HG03442 (cell line): ENCODE measurements at regions not wholly inside any gene's neighbourhood (a gene's known extent, or its start where the extent isn't known, plus 50 kb on each side); places are given as distances from the start of the nearest gene placed in this dataset.

Experiments used
- ATAC-seq: cut with Tn5 transposase; IDR thresholded peaks from one replicate; pipeline ENCODE4 v1.9.1; 2021; ENCODE audit warnings: mild to moderate bottlenecking, moderate library complexity; ENCODE audit not compliant: unreplicated experiment

DNA sequence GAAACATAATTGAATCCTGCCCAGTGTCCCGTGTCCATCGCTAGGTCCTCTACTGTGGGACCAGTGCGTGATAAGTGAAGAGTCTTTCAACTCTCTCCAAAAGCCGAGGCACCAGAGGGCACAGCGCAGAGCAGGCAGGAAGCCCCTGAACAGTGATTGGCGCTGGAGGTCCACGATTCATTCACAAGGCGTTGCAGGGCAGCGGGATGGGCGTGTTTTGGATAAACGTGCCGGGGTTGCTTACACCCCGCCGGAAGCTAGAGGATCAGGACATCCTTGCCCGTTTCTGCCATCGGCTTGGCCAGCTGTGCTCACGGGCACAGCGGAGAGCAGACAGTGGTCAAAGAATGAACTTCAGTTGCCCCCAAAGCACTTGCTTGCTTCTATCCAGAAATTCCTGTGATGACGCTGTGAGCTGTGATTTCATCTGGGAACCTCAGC lies 86.0 kb upstream of the PFKP start:
- no peak for ATAC-seq

DNA sequence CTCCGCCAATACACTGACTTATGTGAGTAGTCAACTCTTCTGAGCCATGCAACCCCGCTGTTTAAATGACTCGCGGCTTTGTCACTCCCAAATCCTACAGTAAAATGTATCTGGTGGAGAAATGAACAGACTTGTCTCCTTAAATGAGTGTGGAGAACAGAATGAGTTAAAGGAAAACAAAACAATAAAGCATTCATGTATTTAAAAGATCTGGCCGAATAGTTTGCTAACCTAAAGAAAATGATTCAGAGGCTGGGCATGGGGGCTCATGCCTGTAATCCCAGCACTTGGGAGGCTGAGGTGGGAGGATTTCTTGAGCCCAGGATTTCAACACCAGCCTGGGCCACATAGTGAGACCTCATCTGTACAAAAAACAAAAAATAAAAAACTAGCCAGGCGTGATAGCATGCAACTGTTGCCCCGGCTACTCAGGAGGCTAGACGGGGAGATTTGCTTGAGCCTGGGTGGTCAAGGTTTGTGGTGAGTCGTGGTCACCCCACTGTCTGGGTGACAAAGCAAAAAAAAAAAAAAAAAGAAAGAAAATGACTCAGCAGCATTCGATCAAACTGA lies 86.5 kb upstream of the PFKP start:
- ATAC-seq: peak; percentile 44

DNA sequence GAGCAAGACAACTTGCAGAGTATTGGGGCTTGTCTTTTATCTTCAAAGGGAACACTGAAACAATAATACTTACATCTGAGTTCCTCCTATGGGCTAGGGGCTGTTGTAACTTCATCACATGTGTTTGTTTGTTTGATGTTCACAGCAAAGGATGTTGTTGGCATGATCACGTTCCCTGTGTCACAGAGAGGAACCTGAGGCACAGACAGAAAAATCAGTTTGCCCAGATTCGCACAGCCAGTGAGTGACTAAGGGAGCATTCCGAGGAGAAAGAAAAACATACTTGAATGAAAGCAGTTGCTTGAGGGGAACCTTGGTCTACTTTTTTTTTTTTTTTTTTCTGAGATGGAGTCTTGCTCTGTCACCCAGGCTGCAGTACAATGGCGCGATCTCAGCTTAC lies 87.2 kb upstream of the PFKP start:
- ATAC-seq: no peak

DNA sequence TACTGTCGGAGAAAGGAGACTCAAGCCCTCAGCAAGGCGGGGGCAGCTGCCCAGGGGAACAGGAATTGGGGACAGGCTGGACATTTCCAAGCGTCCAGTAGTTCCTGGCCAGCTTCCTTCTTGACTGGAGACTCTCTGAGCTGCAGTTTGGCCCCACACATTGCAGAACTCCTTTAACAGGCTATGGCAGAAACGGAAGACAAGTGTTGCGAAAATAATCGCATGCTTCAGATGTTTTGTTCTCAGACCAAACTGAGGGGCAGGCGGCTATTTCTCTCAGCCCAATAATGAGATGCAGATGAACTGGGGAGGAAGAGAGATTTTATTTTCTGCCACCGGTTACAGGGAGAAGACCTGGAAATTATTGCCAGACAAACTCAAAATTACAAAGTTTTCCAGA lies 88.0 kb upstream of the PFKP start:
- no peak for ATAC-seq

DNA sequence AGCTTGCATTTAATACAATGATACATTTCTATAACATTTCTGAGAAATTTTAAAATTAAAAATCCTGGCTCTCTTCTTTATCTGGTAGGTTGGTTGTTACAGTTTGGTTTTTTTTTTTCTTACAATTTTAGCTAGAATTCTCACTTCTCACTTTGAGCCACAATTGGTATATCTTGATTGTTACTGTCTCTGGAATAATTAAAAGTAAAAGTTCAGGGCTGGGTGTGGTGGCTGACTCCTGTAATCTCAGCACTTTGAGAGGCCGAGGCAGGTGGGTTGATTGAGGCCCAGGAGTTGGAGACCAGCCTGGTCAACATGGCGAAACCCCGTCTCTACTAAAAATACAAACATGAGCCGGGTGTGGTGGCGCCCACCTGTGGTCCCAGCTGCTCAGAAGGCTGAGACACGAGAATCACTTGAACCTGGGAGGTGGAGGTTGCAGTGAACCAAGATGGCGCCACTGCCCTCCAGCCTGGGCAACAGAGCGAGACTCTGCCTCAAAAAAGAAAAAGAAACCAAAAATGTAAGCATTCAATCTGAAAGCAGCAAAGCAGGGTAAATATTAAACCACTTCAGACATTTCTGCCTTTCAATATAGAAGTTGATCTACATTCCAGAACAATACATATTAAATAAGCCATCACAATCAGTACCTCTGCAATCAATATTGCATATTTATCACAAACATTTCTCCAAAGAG lies 88.6 kb upstream of the PFKP start:
- ATAC-seq: no peak

DNA sequence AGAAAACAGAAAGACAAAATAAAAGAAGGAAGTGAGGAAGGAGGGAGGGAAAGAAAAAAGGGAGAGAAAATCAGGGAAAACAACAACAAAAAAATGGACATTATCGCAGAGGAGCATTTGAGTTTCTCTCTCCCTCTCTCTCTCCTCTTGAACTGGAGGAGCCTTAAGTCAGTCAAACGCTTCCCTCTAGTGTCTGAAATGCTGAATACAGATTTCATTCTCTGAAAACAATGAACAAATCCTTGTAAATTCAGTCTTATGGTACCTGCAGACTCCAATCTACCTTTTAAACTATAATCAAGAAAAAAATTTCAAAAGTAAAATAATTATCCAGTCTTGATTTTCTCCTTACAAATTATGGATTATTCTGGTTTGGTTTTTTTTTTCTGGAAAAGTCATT lies 89.2 kb upstream of the PFKP start:
- peak; percentile 72 for ATAC-seq

DNA sequence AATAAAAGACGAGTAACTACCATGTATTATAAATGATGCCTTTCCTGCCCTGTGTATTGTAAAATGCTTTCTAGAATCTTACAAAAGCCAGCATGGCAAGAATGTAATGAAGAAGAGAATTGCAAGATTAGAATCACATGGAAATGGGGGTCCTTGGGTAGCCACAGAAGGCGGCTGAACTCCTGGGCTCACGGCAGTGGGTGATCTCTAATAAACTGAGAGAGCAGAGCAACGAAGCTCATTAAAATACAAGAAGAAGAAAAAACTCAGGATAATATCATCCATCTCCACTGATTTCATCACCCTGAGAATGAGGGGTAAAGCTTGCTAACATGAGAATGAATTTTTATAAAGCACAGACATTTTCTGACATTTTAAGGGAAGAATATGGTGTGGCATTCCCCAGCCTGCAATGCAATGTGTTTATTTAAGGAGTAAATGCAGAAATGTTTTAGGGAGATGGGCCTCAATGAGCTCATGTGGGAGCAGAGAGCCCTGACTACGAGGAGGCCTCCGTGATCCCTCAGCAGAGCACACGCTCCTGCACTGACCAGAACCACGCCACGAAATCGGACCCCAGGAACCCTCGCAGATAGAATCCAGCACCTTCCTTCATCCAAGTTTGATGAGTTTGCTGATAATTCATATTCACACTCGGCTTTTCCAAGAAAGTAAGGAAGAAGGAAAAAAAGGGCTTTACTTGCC lies 92.7 kb upstream of the PFKP start:
- no peak for ATAC-seq

DNA sequence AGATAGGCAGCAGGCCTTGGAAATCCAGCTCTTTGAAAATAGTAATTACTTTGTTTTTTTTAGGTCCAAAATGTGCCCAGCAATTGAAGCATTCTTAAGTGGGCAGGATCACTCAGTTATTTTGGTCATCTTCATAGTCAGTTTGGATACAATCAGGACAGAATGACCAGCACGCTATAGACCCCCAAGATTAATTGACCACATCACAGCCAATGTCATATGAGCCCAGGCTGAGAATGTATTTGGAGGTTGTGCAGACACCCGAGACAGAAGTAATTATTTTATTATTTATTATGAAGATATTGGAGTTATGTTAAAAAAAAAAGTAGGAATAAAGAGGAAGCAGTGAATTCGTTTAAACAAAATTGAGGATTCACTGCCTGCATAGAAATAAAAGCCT lies 93.3 kb upstream of the PFKP start:
- no peak for ATAC-seq

DNA sequence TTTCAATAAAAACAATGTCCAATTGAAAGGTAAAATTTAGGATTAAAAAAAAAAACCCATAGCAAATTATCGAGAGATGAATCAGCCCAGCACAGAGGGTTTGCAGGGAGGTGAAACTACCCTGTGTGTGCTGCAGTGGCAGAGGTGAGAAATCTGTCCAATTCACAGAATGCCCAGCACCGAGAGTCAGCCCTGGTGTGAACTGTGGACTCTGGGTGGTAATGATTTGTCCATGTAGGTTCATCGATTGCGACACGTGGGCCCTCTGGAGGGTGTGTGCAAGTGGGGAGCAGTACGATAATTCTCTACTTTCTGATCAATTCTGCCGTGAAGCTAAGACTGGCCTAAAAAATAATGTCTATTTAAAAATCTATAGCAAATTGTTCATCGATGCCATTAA lies 94.5 kb upstream of the PFKP start:
- no peak for ATAC-seq

DNA sequence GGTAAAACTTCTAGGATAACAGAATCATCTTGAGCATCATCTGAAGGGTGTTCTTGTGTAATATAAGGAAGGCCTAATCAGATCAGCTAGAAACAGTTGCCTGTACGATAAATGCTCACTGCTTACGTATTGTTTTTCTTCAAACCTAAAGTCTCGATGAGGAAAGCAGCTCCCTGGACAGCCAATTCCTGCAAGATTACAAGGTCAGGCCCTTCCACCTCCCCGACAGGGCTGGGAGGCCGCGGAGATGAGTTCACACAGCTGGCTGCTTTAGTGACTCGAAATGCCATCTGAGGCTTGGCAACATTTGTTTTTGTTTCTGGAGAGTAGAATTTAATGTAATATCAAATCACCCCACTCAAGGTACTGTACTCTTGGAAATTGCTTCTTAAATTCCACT lies 95.1 kb upstream of the PFKP start:
- ATAC-seq: no peak

DNA sequence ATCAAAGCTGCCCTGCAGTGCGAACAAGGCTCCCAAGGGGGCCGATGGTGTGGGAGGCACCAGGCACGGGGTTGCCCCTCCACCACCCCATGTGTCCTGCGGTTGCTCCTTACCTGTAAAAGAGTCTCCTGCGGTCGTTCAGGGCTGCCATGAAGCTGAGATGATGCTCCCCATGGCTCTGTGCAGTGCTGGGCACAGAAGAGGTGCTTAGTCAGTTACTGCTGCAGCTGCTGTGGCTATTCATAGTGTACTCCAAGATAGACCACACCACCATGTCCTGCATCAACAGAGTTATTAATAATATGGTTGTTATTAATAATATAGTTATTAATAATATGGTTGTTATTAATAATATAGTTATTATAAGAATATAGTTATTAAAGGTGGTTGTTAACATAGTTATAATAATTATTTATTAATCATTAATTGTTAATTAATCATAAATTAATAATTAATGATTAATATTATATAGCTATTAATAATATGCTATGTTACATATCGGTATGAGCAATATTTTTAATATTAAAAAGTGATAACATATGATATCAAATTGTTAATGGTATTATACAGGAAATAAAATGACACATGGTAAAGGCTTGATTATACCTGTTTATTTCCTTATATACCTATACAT lies 97.0 kb upstream of the PFKP start:
- ATAC-seq: no peak

DNA sequence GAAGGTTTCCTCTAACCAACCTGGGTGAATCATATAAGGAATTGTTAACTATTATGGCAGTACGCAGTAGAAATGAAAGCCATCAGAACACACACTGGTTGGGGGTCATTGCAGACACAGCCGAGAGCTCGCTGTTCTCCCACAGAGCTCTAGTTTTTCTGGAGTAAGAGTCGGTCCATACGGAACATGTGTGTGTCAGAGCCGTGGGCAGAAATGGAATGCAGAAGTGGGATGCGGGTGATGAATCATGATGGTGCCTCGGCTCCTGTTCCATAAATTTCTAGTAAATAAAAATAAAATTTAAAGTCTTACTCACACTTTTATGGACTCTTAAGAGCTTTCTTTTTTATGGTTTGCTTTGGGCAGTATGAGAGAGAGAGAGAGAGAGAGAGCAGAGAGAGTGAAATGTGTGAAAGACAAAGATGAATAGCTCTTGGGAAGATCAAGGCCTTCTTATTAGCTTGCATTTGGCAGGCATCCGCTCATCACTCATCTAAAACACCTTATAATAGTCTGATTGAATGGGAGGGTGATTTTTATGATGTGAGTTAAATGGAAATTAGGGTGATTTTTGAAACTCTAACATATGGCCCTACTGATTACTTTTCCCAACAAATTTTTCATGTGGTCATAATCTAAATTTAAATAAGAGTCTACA lies 98.8 kb upstream of the PFKP start:
- no peak for ATAC-seq

DNA sequence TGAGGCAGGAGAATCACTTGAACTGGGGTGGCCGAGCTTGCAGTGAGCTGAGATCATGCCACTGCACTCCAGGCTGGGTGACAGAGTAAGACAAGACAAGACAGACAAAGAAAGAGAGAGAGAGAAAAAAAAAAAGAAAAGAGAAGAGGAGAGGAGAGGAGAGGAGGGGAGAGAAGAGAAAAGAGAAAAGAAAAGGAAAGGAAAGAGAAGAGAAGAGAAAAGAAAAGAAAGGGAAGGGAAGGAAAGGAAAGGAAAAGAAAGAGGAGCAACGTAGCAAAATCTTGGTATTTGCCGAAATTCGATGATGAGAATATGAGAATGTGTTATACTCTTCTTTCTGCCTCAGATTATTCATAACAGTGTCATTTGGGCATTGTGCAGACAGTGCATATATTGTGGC lies 101.2 kb upstream of the PFKP start:
- ATAC-seq: no peak

DNA sequence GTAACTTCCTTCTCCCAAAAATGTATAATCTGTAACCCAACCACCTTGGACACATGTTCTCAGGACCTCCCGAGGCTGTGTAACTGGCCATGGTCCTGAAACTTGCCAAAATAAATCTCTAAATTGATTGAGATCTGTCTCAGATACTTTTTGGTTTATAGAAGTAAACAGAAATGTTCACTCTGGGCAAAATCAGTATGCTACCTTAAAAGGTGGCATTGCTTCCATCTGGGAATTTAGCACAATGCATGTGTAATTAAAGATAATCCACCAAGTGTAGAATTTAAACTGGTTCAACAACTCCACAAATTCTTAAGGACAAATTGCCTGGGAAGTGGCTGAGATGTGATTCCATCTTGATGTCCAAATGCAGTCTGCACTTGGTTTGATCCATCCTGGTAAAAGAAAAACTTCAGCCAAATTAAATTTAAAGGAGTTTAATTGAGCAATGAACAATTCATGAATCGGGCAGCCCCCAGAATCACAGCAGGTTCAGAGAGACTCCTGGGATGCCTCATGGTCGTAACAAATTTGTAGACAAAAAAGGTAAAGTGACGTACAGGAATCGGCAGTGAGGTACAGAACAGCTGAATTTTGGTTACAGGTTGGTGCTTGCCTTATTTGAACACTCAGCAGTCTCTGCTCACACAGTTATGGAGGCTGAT lies 102.6 kb upstream of the PFKP start:
- ATAC-seq: no peak

DNA sequence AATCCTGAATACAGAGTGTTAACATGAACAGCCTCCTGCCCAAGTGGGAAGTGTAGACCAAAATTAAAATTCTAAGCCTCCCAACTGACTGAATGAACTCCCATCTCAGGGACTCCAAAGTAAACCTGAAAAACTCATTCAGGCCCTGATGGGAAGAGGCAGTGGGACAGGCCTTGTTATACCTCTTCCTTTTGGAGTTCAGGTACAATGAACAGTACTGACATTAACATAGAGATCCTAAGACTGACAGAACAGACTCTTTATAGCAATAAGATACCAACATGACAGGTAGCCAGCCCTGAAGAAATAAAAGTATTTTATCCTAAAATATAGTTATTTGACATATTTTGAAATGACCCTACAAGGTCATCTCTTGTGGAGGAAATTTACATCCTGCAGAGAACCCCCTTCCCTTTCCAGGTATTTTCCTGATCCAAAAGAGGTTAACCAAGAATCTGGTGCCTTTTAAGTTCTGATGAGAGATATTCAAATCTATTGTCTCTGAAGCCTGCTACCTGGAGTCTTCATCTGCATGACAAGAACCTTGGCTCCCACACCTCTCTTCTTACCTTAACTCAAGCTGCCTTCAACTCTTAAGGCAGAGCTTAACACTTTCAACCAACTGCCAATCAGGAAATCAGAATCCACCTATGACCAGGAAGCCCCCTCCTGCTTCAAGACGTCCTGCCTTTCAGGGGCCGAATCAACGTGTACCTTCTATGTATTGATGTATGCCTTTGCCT lies 103.3 kb upstream of the PFKP start:
- ATAC-seq: no peak

DNA sequence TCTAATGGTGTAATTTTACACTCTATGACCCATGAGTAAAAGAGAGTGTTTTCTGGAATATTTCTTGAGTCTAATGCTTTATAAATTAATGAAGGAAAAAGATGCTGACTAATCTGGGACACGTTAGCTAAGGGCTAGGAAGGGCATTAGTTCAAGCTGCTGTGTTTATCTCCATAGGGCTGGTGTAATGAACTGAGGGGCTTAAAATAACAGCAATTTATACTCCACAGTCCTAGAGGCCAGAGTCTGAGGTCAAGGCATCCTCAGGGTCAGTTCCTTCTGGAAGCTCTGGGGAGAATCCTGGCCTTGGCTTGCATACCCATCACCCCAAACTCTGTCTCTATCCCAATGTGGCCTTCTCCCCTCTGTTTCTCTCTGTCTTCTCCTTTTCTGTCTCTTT lies 105.2 kb upstream of the PFKP start:
- ATAC-seq: no peak

DNA sequence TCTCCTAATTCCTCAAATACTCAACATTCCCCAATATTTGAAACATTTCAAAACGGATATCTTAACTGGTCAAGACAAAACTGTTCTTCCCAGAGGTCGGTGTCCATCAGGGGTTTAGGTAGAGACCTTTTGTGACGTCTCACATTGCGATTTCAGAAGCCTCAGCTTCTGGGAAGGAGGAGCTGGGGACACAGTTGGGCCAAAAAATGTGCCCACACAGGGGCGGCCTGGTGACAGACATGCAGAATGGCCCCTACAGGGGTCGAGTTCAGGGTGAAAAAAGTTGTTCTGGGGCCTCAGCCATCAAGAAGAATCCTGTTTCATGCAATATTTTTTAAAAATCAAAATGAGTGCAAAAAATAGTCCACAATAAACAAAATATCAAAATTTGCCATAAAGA lies 108.7 kb upstream of the PFKP start:
- no peak for ATAC-seq

DNA sequence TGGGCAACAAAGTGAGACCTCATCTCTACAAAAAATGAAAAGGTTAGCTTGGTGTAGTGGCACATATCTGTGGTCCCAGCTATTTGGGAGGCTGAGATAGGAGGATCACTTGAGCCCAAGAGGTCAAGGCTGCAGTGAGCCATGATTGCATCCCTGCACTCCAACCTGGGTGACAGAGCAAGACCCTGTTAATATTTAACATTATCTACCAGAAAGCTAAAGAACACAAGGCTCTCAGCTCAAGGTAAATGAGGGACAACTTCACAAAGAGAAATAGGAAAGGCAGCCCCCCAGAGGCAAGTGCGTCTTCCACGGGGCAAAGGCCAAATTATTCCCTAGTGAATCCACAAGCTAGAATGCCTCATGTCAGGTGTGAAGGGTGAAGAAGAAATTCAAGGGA lies 109.6 kb upstream of the PFKP start:
- ATAC-seq: no peak

DNA sequence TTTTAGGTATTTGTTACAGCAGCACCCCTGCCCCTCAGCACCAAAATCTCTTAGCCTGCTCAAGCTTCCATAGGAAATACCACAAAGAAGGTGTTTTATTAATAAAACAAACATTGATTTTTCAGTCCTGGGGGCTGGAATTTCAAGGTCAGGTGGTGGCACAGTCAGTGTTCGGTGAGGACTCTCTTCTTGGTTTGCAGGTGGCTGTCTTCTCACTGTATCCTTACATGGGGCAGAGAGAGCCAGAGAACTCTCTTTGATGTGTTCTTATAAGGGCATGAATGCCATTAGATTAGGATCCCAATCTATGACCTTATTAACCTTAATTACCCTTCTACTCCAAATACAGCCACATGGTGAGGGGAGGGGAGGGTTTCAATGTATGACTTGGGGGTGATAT lies 112.3 kb upstream of the PFKP start:
- ATAC-seq: no peak

DNA sequence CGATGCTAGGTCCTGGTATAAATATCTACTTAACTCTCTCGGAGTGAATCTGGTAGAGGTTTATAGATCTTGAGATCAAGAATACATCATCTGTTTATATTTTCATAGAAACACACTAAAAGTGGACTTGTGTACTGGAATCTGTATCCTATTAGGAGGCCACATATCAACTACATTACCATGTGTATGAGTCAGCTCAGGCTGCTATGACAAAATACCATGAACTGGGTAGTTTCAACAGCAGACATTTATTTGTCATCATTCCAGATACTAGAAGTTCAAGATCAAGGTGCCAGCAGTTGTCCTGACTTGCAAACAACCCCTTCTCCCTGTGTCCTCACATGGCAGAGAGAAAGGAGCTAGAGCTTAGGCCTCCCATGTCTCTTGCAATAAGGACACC lies 113.9 kb upstream of the PFKP start:
- ATAC-seq: no peak
